ENCODE measurements at regions not wholly inside any gene's neighbourhood (a gene's known extent, or its start where the extent isn't known, plus 50 kb on each side); places are given as distances from the start of the nearest gene placed in this dataset.

DNA sequence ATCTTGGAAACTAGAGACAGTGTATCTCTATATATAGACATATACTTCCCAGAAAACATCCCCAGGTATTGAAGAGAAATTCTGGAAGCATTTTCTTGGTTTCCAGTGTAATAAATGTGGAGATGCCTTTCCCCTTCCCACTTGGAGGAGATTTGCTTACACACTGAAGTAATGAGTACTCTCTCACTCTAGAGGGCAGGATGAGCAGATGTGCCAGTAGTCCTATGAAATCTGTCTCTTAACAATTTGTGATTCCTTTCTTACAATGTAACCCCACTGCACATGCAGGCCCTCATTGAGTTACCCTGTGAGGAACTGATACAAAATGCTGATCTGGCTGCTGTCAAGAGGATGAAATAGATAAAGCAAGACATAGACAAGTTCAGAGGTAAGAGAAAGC is 567.2 kb downstream of the SLCO4C1 start:
- no peak for TF ChIP-seq POLR2A (IDR thresholded peaks at IDR 0.05)
- TF ChIP-seq, protein P1, sequence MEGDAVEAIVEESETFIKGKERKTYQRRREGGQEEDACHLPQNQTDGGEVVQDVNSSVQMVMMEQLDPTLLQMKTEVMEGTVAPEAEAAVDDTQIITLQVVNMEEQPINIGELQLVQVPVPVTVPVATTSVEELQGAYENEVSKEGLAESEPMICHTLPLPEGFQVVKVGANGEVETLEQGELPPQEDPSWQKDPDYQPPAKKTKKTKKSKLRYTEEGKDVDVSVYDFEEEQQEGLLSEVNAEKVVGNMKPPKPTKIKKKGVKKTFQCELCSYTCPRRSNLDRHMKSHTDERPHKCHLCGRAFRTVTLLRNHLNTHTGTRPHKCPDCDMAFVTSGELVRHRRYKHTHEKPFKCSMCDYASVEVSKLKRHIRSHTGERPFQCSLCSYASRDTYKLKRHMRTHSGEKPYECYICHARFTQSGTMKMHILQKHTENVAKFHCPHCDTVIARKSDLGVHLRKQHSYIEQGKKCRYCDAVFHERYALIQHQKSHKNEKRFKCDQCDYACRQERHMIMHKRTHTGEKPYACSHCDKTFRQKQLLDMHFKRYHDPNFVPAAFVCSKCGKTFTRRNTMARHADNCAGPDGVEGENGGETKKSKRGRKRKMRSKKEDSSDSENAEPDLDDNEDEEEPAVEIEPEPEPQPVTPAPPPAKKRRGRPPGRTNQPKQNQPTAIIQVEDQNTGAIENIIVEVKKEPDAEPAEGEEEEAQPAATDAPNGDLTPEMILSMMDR (IDR thresholded peaks at IDR 0.05): no peak
- no peak overlapping the region for H3K27ac ChIP-seq
- intact Hi-C loops (cut with DNase I): no loop called here
- H3K4me3 ChIP-seq: no peak overlapping the region
- H3K4me1 ChIP-seq (replicated peaks in 1 of 2): no peaks in the 10 kb centered on the region
- no peaks in the 10 kb centered on the region for H3K36me3 ChIP-seq (replicated peaks in 1 of 2)
- peaks cover 0 to 12% (median 0%) of the 10 kb centered on the region in 3 donors for H3K9me3 ChIP-seq (replicated peaks in 1 of 3)
- no peak for DNase-seq
- H3K27me3 ChIP-seq: no peaks in the 10 kb centered on the region

DNA sequence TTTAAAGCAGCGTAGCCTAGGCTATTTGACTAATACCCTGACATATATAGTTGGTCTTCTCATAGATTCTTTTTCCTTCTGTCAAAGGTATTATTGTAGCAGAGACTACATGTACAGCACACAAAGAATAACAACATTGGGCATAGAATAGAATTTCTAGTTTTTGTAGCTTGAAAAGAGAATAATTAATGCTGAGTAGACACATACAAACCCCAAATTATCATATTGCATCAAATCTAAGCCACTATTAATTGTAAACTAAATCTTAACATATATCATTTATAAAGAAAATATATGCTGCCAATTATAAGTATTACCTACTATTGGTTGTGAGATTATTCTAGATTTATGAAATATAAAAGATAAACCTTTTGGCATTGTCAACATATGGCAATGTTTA is 574.5 kb downstream of the SLCO4C1 start:
- WGBS, 4 donors: 33 to 85% (median 62%) methylated on average over 1 of the region's 1 CpG
- TF ChIP-seq, protein P1 (IDR thresholded peaks at IDR 0.05): no peak
- no peak for TF ChIP-seq POLR2A (IDR thresholded peaks at IDR 0.05)
- no peak overlapping the region for H3K4me3 ChIP-seq
- no peaks in the 10 kb centered on the region for H3K27me3 ChIP-seq
- H3K9me3 ChIP-seq (replicated peaks in 1 of 3): peaks cover 0 to 5% (median 0%) of the 10 kb centered on the region in 3 donors
- no peaks in the 10 kb centered on the region for H3K36me3 ChIP-seq (replicated peaks in 1 of 2)
- intact Hi-C loops (cut with DNase I): no loop called here
- H3K27ac ChIP-seq: no peak overlapping the region
- no peak for DNase-seq
- no peaks in the 10 kb centered on the region for H3K4me1 ChIP-seq (replicated peaks in 1 of 2)

DNA sequence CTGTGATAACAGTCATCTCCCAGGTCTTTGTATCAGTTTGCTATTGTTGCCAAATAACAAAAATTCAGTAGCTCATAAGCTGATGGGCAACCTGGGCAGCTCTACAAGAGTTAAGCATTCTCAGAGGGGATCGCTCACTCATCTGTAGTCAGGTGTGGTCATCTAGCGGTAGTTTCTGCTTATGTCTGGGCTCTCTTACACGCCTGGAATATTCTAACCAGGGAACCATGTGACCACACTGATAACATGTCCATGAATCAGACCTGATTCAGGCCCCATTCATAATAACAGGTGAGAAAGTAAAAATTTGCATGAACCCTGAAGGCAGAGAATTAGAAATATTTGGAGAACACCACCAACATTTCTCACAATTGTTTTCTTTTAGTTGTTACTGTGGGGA is 576.1 kb downstream of the SLCO4C1 start:
- H3K9me3 ChIP-seq (replicated peaks in 1 of 3): peaks cover 0 to 2% (median 0%) of the 10 kb centered on the region in 3 donors
- DNase-seq: no peak
- WGBS, 4 donors: 69 to 90% (median 86%) methylated on average over 3 of the region's 3 CpGs
- H3K36me3 ChIP-seq (replicated peaks in 1 of 2): no peaks in the 10 kb centered on the region
- no peaks in the 10 kb centered on the region for H3K27me3 ChIP-seq
- H3K4me1 ChIP-seq (replicated peaks in 1 of 2): no peaks in the 10 kb centered on the region
- H3K27ac ChIP-seq: no peak overlapping the region
- TF ChIP-seq POLR2A (IDR thresholded peaks at IDR 0.05): no peak
- TF ChIP-seq, protein P1 (IDR thresholded peaks at IDR 0.05): no peak
- intact Hi-C loops (cut with DNase I): no loop called here
- no peak overlapping the region for H3K4me3 ChIP-seq

DNA sequence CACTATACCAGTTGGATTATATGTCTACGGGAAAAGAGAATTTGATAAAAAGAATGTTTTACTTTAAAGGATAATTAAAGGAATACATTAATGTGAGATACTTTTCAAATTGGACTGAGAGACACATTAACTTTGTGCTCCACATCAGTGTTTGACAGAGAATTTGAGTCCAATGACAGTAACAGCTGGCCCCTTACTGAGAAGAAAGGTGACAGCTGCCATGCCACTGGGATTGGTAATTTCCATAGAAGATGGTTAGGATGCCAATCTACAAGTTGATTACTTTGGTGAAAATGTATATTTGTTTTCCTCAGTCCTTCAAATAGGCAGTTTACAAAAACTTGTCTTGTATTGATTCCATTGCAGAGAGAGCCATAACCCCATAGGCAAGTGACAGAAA is 578.4 kb downstream of the SLCO4C1 start:
- Histone ChIP-seq H3K4me3 (no peak overlapping the region), H3K4me1 (replicated peaks in 1 of 2) (no peaks in the 10 kb centered on the region), H3K36me3 (replicated peaks in 1 of 2) (no peaks in the 10 kb centered on the region), H3K9me3 (replicated peaks in 1 of 3) (no peaks in the 10 kb centered on the region), H3K27me3 (no peaks in the 10 kb centered on the region), H3K27ac (no peak overlapping the region)
- DNase-seq: no peak
- TF ChIP-seq, protein P1 (IDR thresholded peaks at IDR 0.05): no peak
- intact Hi-C loops (cut with DNase I): no loop called here
- 81 to 91% (median 89%) methylated on average over 1 of the region's 1 CpG for WGBS, 4 donors

Data from adrenal gland (tissue), 9 donors.